ENCODE measurements at regions not wholly inside any gene's neighbourhood (a gene's known extent, or its start where the extent isn't known, plus 50 kb on each side); places are given as distances from the start of the nearest gene placed in this dataset.

GRCh38 chrX:95427389-95427788, 1257.3 kb upstream of the DIAPH2 start:
- intact Hi-C loops (cut with micrococcal nuclease; ENCODE audit: unreplicated experiment), result no loop called here
- H3K4me3 ChIP-seq (ENCODE audit: low read depth, low read length, poor library complexity, severe bottlenecking), result no peak overlapping the region
- no peaks in the 10 kb centered on the region for H3K27me3 ChIP-seq (replicated peaks; ENCODE audit: insufficient read depth, low read depth, low read length, poor library complexity)
- H3K36me3 ChIP-seq (ENCODE audit: insufficient read depth, low read length, poor library complexity, severe bottlenecking), result no peaks in the 10 kb centered on the region
- H3K27ac ChIP-seq (ENCODE audit: low read depth, low read length, poor library complexity, severe bottlenecking), result no peak overlapping the region
- CTCF ChIA-PET, result no interaction called here
- H3K9me3 ChIP-seq (ENCODE audit: low read depth, low read length, poor library complexity, severe bottlenecking), result no peaks in the 10 kb centered on the region
- TF ChIP-seq CTCF (conservative IDR thresholded peaks at IDR 0.05; ENCODE audit: low read depth, low read length), result no peak
- DNase-seq (ENCODE audit: low spot score), result peak; percentile 58
- no TSS peak for BruUV-seq (replicated peaks)
- POLR2A ChIA-PET (ENCODE audit: low non-redundant PET), result no interaction called here
- no peaks in the 10 kb centered on the region for H3K4me1 ChIP-seq (ENCODE audit: insufficient read depth, low read length, poor library complexity, severe bottlenecking)

GRCh38 chrX:95435198-95435597, 1249.4 kb upstream of the DIAPH2 start:
- Histone ChIP-seq H3K27me3 (replicated peaks; ENCODE audit: insufficient read depth, low read depth, low read length, poor library complexity) (no peaks in the 10 kb centered on the region), H3K27ac (ENCODE audit: low read depth, low read length, poor library complexity, severe bottlenecking) (no peak overlapping the region), H3K4me3 (ENCODE audit: low read depth, low read length, poor library complexity, severe bottlenecking) (no peak overlapping the region), H3K4me1 (ENCODE audit: insufficient read depth, low read length, poor library complexity, severe bottlenecking) (no peaks in the 10 kb centered on the region), H3K36me3 (ENCODE audit: insufficient read depth, low read length, poor library complexity, severe bottlenecking) (no peaks in the 10 kb centered on the region), H3K9me3 (ENCODE audit: low read depth, low read length, poor library complexity, severe bottlenecking) (no peaks in the 10 kb centered on the region)
- TF ChIP-seq EZH2 (IDR thresholded peaks at IDR 0.05; ENCODE audit: borderline replicate concordance, low read depth, low read length, poor library complexity, severe bottlenecking), result no peak
- TF ChIP-seq CTCF (conservative IDR thresholded peaks at IDR 0.05; ENCODE audit: low read depth, low read length), result no peak
- BruUV-seq (replicated peaks), result no TSS peak
- ChIA-PET CTCF (no interaction called here), POLR2A (ENCODE audit: low non-redundant PET) (no interaction called here)
- DNase-seq (ENCODE audit: low spot score), result peak; percentile 34
- intact Hi-C loops (cut with micrococcal nuclease; ENCODE audit: unreplicated experiment), result no loop called here

GRCh38 chrX:95441836-95442235, 1242.8 kb upstream of the DIAPH2 start:
- no peak overlapping the region for H3K4me3 ChIP-seq (ENCODE audit: low read depth, low read length, poor library complexity, severe bottlenecking)
- TF ChIP-seq EZH2 (IDR thresholded peaks at IDR 0.05; ENCODE audit: borderline replicate concordance, low read depth, low read length, poor library complexity, severe bottlenecking) (no peak), CTCF (conservative IDR thresholded peaks at IDR 0.05; ENCODE audit: low read depth, low read length) (no peak)
- no TSS peak for BruUV-seq (replicated peaks)
- CTCF ChIA-PET, result no interaction called here
- H3K4me1 ChIP-seq (ENCODE audit: insufficient read depth, low read length, poor library complexity, severe bottlenecking), result no peaks in the 10 kb centered on the region
- no peaks in the 10 kb centered on the region for H3K27me3 ChIP-seq (replicated peaks; ENCODE audit: insufficient read depth, low read depth, low read length, poor library complexity)
- no peak overlapping the region for H3K27ac ChIP-seq (ENCODE audit: low read depth, low read length, poor library complexity, severe bottlenecking)
- intact Hi-C loops (cut with micrococcal nuclease; ENCODE audit: unreplicated experiment), result no loop called here
- no peaks in the 10 kb centered on the region for H3K9me3 ChIP-seq (ENCODE audit: low read depth, low read length, poor library complexity, severe bottlenecking)
- POLR2A ChIA-PET (ENCODE audit: low non-redundant PET), result no interaction called here
- no peak for DNase-seq (ENCODE audit: low spot score)
- H3K36me3 ChIP-seq (ENCODE audit: insufficient read depth, low read length, poor library complexity, severe bottlenecking), result no peaks in the 10 kb centered on the region

All from A673 (cell line).